ENCODE measurements at regions not wholly inside any gene's neighbourhood (a gene's known extent, or its start where the extent isn't known, plus 50 kb on each side); places are given as distances from the start of the nearest gene placed in this dataset.
"Not testable (repeated sequence)": the region's sequence is repeated elsewhere in the genome, so short reads cannot be mapped to it uniquely, and the experiment has no call there.

DNA sequence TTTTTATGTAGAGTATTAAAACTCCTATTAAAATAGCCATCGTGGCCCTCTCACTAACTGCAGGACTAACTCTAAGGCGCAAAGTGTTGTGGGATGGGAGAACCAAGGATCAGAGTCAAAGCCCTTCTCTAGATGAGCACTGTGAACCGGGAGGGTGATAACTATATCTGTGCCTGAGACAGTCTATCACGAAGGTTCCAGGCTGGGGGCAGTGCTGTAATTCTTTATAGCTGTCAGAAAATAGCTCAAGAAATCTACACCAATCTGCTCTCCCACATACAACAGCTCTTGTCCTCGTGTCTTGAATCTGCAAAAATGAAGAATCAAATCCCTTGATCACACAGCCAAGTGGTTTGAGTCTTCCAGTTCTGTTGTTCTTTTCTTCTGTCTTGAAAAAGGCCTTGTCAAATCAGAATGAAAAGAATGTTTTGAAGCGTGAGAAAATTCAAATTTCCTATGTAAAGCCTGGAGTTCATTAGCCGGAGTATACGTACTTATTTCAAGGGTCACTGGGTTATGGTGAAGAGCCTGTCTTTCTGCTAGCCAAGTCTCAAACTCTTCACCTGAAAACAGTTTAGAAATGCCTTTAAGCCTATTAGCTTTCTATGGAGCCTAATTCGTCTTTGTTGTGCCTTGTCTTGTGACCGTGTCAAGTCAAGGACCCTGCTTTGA is 185.3 kb upstream of the NECTIN3 start (continued):
- TF ChIP-seq SMC3 (conservative IDR thresholded peaks at IDR 0.05; ENCODE audit: poor library complexity) (no peak), POLR2AphosphoS5 (IDR thresholded peaks at IDR 0.05) (no peak), TAF1 (IDR thresholded peaks at IDR 0.05; ENCODE audit: low read depth) (no peak)

- Histone ChIP-seq H3K9me3 (ENCODE audit: low read length) (no peaks in the 10 kb centered on the region), H3K4me2 (ENCODE audit: low read length) (no peak overlapping the region), H3K27me3 (ENCODE audit: insufficient read depth, low read depth, low read length) (no peaks in the 10 kb centered on the region), H3K9me2 (ENCODE audit: insufficient read depth, low read length) (no peaks in the 10 kb centered on the region), H3K36me3 (ENCODE audit: insufficient read depth, low read length) (no peaks in the 10 kb centered on the region), H3K9ac (ENCODE audit: low read length) (no peak overlapping the region), H3K27ac (ENCODE audit: low read length) (no peak overlapping the region), H3K4me3 (ENCODE audit: low read length) (no peak overlapping the region), H3F3A (ENCODE audit: insufficient read depth, low read length, poor library complexity, severe bottlenecking) (no peaks in the 10 kb centered on the region), H4K20me1 (ENCODE audit: insufficient read depth) (no peaks in the 10 kb centered on the region), H2AFZ (ENCODE audit: low read depth, low read length) (no peak overlapping the region), H3K79me2 (replicated peaks; ENCODE audit: insufficient read depth, low read length) (no peaks in the 10 kb centered on the region)
- no peak for TF ChIP-seq SMC3 (conservative IDR thresholded peaks at IDR 0.05; ENCODE audit: poor library complexity)
- no peak for TF ChIP-seq TAF1 (IDR thresholded peaks at IDR 0.05; ENCODE audit: low read depth)
- TF ChIP-seq POLR2AphosphoS5 (IDR thresholded peaks at IDR 0.05) = no peak
- no peak for TF ChIP-seq RAD21 (conservative IDR thresholded peaks at IDR 0.05)
- no peak for TF ChIP-seq REST (IDR thresholded peaks at IDR 0.05; ENCODE audit: borderline replicate concordance)
- TF ChIP-seq MXI1 (conservative IDR thresholded peaks at IDR 0.05; ENCODE audit: poor library complexity, severe bottlenecking) = no peak
- TF ChIP-seq, protein P1, sequence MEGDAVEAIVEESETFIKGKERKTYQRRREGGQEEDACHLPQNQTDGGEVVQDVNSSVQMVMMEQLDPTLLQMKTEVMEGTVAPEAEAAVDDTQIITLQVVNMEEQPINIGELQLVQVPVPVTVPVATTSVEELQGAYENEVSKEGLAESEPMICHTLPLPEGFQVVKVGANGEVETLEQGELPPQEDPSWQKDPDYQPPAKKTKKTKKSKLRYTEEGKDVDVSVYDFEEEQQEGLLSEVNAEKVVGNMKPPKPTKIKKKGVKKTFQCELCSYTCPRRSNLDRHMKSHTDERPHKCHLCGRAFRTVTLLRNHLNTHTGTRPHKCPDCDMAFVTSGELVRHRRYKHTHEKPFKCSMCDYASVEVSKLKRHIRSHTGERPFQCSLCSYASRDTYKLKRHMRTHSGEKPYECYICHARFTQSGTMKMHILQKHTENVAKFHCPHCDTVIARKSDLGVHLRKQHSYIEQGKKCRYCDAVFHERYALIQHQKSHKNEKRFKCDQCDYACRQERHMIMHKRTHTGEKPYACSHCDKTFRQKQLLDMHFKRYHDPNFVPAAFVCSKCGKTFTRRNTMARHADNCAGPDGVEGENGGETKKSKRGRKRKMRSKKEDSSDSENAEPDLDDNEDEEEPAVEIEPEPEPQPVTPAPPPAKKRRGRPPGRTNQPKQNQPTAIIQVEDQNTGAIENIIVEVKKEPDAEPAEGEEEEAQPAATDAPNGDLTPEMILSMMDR (IDR thresholded peaks at IDR 0.05; ENCODE audit: poor library complexity, severe bottlenecking) = no peak
- TF ChIP-seq EZH2 (IDR thresholded peaks at IDR 0.05; ENCODE audit: borderline replicate concordance, insufficient read depth, low read length, poor library complexity, severe bottlenecking) = no peak
These were observed 184.4 kb upstream of the NECTIN3 start for GRCh38 chr3:110887176-110887575.

DNA sequence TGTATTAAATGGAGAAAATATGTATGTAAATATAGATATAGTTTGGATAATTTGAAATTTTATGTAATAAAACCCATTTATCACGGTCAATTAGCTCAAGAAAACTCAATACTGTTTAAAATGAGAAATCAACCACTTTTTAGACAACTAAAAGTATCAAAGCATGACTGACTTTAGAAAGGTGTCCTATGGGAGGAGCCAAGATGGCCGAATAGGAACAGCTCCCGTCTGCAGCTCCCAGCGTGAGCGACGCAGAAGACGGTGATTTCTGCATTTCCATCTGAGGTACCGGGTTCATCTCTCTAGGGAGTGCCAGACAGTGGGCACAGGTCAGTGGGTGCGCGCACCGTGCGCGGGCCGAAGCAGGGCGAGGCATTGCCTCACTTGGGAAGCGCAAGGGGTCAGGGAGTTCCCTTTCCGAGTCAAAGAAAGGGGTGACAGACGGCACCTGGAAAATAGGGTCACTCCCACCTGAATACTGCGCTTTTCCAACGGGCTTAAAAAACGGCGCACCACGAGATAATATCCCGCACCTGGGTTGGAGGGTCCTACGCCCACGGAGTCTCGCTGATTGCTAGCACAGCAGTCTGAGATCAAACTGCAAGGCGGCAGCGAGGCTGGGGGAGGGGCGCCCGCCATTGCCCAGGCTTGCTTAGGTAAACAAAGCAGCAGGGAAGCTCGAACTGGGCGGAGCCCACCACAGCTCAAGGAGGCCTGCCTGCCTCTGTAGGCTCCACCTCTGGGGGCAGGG is 182.8 kb upstream of the NECTIN3 start:
- not testable (repeated sequence) for H3K9me3 ChIP-seq (ENCODE audit: low read length); H4K20me1 ChIP-seq (ENCODE audit: insufficient read depth); H3K79me2 ChIP-seq (replicated peaks; ENCODE audit: insufficient read depth, low read length); H3K27ac ChIP-seq (ENCODE audit: low read length); H3F3A ChIP-seq (ENCODE audit: insufficient read depth, low read length, poor library complexity, severe bottlenecking); H3K4me2 ChIP-seq (ENCODE audit: low read length); H3K9me2 ChIP-seq (ENCODE audit: insufficient read depth, low read length); H3K4me3 ChIP-seq (ENCODE audit: low read length); H2AFZ ChIP-seq (ENCODE audit: low read depth, low read length); H3K36me3 ChIP-seq (ENCODE audit: insufficient read depth, low read length); H3K27me3 ChIP-seq (ENCODE audit: insufficient read depth, low read depth, low read length); H3K9ac ChIP-seq (ENCODE audit: low read length)

GRCh38 chr3:110889376-110889699 is 182.3 kb upstream of the NECTIN3 start:
- H4K20me1 ChIP-seq (ENCODE audit: insufficient read depth); H3F3A ChIP-seq (ENCODE audit: insufficient read depth, low read length, poor library complexity, severe bottlenecking); H3K79me2 ChIP-seq (replicated peaks; ENCODE audit: insufficient read depth, low read length); H3K4me2 ChIP-seq (ENCODE audit: low read length); H3K27ac ChIP-seq (ENCODE audit: low read length); H3K9me2 ChIP-seq (ENCODE audit: insufficient read depth, low read length); H3K4me3 ChIP-seq (ENCODE audit: low read length); H3K36me3 ChIP-seq (ENCODE audit: insufficient read depth, low read length); H2AFZ ChIP-seq (ENCODE audit: low read depth, low read length); H3K27me3 ChIP-seq (ENCODE audit: insufficient read depth, low read depth, low read length); H3K9ac ChIP-seq (ENCODE audit: low read length); H3K9me3 ChIP-seq (ENCODE audit: low read length): not testable (repeated sequence)
